HUES64 (cell line): ENCODE measurements at regions not wholly inside any gene's neighbourhood (a gene's known extent, or its start where the extent isn't known, plus 50 kb on each side); places are given as distances from the start of the nearest gene placed in this dataset.
"Not testable (repeated sequence)": the region's sequence is repeated elsewhere in the genome, so short reads cannot be mapped to it uniquely, and the experiment has no call there.

ENCODE experiments used
- H3K27ac ChIP-seq: 2 replicates; pipeline ENCODE4 v1.7.0; 2013; ENCODE audit warnings: low read depth, low read length, inconsistent platforms
- H3K27me3 ChIP-seq: 2 replicates; pipeline ENCODE4 v1.6.1; 2013; ENCODE audit warnings: mild to moderate bottlenecking, low read length; ENCODE audit not compliant: insufficient read depth
- H3K36me3 ChIP-seq: 2 replicates; pipeline ENCODE4 v1.6.1; 2013; ENCODE audit warnings: mild to moderate bottlenecking, low read length; ENCODE audit not compliant: insufficient read depth
- H3K4me1 ChIP-seq: 2 replicates; pipeline ENCODE4 v1.6.1; 2013; ENCODE audit warnings: mild to moderate bottlenecking, low read length, moderate library complexity; ENCODE audit not compliant: insufficient read depth
- H3K4me3 ChIP-seq: 2 replicates; pipeline ENCODE4 v1.5.1; 2013; ENCODE audit warnings: mild to moderate bottlenecking, low read length, moderate library complexity
- H3K9ac ChIP-seq: 2 replicates; pipeline ENCODE4 v1.6.1; 2013; ENCODE audit warnings: mild to moderate bottlenecking, low read depth, low read length
- H3K9me3 ChIP-seq: 2 replicates; pipeline ENCODE4 v1.6.1; 2013; ENCODE audit warnings: low read depth, low read length; ENCODE audit not compliant: insufficient read depth
- WGBS: fragments of 150-250, 120-280 bp; methylation state at CpG from one replicate; pipeline ENCODE4 v1.1.7; 2013; ENCODE audit warnings: missing lambda C conversion rate; 5-methylcytosine and 5-hydroxymethylcytosine counted together

DNA sequence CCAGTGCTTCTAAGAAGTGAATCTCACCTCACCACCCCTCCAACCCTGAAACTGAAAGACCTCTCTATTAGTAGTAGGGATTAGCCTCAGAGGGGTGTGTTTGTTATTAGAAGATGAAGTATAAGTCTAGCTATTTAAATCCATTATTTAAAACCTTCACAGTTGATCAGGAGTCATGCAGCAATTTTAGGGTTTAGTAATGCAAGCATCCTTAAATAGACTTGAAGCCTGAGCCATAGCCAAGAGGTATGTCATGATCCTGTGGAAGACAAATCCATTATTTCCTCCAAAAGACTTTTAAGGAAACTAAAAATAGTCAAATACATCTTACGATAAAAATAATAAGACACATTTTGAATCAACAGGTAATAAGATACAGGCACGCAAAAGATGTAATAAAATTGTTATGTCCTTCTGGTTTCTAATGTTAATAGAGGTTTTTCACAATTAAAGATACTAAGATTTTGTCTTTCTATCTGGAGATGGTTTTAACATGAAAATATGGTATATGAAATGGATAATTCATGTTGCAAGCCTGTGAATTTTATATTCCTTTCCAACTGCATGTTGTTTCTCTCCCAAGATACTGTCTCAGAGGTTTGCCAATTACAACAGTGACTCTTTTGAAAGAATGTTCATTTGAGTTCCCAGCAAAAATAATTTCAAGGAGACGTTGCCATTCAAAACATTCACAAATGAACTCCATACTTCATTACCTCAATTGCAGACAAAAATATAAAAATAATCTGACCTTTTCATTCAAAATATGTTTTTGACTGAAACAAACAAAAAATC is 68.0 kb downstream of the LUZP4 start:
- Histone ChIP-seq H3K36me3 (no peaks in the 10 kb centered on the region), H3K9ac (no peak overlapping the region), H3K4me1 (no peaks in the 10 kb centered on the region), H3K9me3 (no peaks in the 10 kb centered on the region), H3K27ac (no peak overlapping the region), H3K27me3 (no peaks in the 10 kb centered on the region), H3K4me3 (no peak overlapping the region)
- WGBS: 95% methylated on average over 2 of the region's 3 CpGs

DNA sequence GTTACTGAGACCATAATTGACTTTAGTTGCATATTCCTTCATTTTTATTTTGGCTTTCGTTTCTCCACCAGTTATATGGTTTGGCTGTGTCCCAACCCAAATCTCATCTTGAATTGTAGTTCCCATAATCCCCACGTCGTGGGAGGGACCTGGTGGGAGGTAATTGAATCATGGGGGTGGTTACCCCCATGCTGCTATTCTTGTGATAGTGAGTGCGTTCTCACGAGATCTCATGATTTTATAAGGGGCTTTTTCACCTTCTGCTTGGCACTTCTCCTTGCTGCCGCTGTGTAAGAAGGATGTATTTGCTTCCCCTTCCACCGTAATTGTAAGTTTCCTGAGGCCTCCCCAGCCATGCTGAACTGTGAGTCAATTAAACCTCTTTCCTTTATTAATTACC is 70.0 kb downstream of the LUZP4 start:
- not testable (repeated sequence) for H3K9me3 ChIP-seq, H3K4me3 ChIP-seq, H3K9ac ChIP-seq, H3K27me3 ChIP-seq, H3K36me3 ChIP-seq, H3K27ac ChIP-seq, H3K4me1 ChIP-seq
- WGBS: 87% methylated on average over 5 of the region's 7 CpGs

DNA sequence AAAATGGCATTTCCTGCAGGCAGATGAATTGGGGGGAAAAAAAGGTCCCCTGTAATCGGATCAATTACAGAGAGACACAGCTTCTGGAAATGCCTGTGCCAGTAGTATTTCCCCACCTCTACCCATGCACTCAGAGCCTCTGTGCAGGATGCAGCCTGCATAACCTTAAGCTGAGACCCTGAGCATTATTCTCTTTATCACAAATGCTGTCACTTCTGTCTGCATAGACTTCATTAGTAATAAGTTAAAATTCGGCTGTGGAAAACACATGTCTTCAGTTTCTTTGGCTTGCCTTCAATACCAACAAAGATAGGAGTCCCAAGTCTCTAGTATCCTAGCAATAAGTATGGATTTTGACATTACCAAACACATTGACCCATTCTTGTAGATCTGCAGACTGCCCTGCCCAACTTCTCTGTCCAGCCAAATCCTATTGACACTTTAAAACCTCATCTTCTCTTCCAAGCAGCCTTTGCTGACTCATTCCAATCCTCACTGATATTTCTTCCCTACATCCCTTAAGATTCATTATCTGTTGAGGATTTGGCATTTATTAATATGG is 70.8 kb downstream of the LUZP4 start:
- Histone ChIP-seq H3K4me3 (no peak overlapping the region), H3K27me3 (no peaks in the 10 kb centered on the region), H3K4me1 (no peaks in the 10 kb centered on the region), H3K36me3 (no peaks in the 10 kb centered on the region), H3K9me3 (no peaks in the 10 kb centered on the region), H3K27ac (no peak overlapping the region), H3K9ac (no peak overlapping the region)
- WGBS: 86% methylated on average over 2 of the region's 2 CpGs

DNA sequence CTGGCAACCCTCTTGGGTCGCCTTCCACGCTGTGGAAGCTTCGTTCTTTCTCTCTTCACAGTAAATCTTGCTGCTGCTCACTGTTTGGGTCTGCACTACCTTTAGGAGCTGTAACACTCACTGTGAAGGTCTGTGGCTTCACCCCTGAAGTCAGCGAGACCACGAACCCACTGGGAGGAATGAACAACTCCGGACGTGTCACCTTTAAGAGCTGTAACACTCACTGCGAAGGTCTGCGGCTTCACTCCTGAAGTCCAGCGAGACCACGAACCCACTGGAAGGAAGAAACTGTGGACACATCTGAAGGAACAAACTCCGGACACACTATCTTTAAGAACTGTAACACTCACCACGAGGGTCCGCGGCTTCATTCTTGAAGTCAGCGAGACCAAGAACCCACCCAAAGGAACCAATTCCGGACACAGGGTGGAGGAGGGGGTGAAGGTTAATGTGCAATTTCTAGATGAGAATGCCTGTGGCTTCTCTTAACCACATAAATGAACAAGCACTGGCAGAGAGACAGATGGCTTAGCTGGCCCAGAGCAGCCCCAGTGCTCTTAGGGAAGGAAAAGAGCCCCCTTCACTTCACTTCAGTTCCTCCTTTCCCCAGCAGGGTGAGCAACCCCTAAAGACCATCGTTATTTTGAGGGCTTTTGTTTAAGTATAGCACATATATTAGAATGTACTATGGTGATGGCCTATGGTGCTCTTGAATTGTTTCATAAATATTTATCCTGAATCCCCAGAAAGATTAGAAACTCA is 73.0 kb downstream of the LUZP4 start:
- H3K9ac ChIP-seq: no peak overlapping the region
- 96% methylated on average over 17 of the region's 18 CpGs for WGBS
- no peak overlapping the region for H3K4me3 ChIP-seq

DNA sequence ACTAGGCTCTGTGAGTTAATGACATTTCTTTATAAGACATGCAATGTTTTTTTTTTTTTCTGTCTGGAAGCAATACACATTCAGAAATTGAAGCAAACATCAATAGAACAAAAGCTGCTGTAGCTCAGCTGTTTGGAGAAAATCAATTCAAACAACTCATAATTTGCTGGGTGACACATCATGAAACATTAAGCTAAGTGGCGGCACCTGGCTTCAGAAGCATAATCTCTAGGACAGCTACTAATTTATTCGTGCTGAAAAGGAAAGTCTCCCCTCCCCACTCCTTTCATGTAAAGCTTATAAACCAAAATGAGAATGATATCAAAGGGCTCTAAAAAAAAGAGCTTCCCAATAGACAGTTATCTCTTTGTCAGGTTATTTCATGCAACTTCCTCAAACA is 73.9 kb downstream of the LUZP4 start:
- no peak overlapping the region for H3K9ac ChIP-seq
- 90% methylated on average over 2 of the region's 2 CpGs for WGBS
- H3K9me3 ChIP-seq: no peaks in the 10 kb centered on the region
- H3K36me3 ChIP-seq: no peaks in the 10 kb centered on the region
- H3K4me1 ChIP-seq: no peaks in the 10 kb centered on the region
- no peak overlapping the region for H3K27ac ChIP-seq
- H3K27me3 ChIP-seq: no peaks in the 10 kb centered on the region
- H3K4me3 ChIP-seq: no peak overlapping the region

More for the DNA sequence above, 73.0 kb downstream of the LUZP4 start:
- no peaks in the 10 kb centered on the region for H3K36me3 ChIP-seq
- H3K27ac ChIP-seq: no peak overlapping the region
- H3K4me1 ChIP-seq: no peaks in the 10 kb centered on the region
- H3K9me3 ChIP-seq: no peaks in the 10 kb centered on the region
- H3K27me3 ChIP-seq: no peaks in the 10 kb centered on the region

DNA sequence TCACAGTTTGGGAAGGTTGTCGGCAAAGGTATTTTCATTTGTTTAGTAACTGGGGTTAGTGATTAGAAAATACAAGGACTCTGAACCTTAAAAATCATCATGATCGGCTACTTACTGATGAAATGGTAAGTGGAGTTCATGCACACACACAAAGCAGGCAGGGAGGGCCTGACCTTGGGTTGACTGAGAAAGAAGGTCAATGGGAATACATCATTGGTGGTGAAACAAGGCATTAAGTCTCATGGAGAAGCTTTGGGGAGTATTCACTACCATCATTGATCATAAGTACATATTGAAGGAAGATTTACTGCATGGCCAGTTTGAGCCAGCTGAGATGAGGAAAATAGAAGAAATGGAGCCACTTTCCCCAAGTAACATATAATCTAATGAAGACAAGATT is 74.4 kb downstream of the LUZP4 start:
- Histone ChIP-seq H3K27ac (no peak overlapping the region), H3K4me1 (no peaks in the 10 kb centered on the region), H3K27me3 (no peaks in the 10 kb centered on the region), H3K9me3 (no peaks in the 10 kb centered on the region), H3K36me3 (no peaks in the 10 kb centered on the region), H3K4me3 (no peak overlapping the region), H3K9ac (no peak overlapping the region)
- WGBS: 97% methylated on average over 2 of the region's 2 CpGs

DNA sequence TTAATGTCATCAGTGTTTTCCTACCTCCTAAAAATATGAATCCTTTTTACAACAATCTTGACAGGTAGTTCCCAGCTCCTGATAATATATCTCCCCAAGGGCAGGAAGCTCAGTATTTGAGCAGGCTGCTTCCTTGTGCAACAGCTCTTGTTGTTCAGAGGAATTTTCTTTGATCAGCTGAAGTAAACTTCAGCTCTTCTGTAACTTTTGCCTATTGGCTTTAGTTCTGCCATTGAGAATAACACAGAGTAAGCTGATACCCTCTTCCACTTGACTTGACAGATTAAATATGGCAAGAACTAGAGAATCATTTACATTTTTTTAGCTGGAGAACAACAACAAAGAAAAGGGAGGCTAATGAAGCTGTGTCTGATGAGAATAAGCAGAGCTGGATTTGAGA is 75.2 kb downstream of the LUZP4 start:
- Histone ChIP-seq H3K36me3 (no peaks in the 10 kb centered on the region), H3K27ac (no peak overlapping the region), H3K27me3 (no peaks in the 10 kb centered on the region), H3K4me1 (no peaks in the 10 kb centered on the region), H3K9me3 (no peaks in the 10 kb centered on the region), H3K9ac (no peak overlapping the region), H3K4me3 (no peak overlapping the region)

DNA sequence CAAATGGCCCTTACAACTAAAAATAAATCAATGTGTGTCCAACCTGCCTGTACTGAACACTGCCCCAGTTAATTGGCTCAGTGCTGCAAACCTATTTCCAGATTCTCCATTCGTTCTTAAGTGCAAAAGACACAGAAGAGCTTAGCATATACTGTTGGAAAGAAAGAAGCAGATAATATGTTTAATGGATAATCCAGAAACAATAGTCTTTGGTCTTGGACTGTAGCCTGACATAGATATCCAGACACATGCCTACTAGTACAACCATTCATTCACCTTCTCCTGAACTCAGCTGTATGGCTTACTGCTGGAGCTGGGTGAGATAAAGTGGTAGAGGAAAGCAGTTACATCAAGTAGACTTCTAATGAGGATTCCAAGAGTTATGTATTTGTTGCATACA is 77.0 kb downstream of the LUZP4 start:
- WGBS: 0% methylated on average over 1 of the region's 1 CpG
- Histone ChIP-seq H3K4me1 (no peaks in the 10 kb centered on the region), H3K9me3 (no peaks in the 10 kb centered on the region), H3K27ac (no peak overlapping the region), H3K27me3 (no peaks in the 10 kb centered on the region), H3K36me3 (no peaks in the 10 kb centered on the region), H3K4me3 (no peak overlapping the region), H3K9ac (no peak overlapping the region)

DNA sequence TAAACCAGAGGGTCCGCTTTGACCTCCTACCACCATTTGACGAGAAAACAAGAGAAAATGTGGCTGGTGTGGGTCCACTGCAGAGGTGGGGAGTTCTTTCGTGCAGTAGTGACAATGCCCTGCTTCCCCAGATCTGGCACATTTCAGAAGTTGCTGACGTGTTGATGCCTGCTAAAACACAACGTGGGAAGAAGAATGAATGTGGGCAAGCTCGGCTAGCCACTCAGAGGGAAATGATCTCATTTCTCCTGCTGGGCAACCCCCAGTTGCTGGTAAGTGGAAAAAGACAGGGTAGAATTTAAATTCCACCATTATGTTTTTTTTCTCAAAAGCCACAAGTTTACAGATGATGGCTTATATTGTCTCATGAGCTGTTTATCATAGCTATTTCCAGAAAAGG is 77.9 kb downstream of the LUZP4 start:
- no peaks in the 10 kb centered on the region for H3K9me3 ChIP-seq
- H3K27ac ChIP-seq: no peak overlapping the region
- WGBS: 74% methylated on average over 6 of the region's 6 CpGs
- H3K9ac ChIP-seq: no peak overlapping the region
- H3K4me1 ChIP-seq: peaks cover 2% of the 10 kb centered on the region
- H3K4me3 ChIP-seq: no peak overlapping the region
- no peaks in the 10 kb centered on the region for H3K36me3 ChIP-seq
- no peaks in the 10 kb centered on the region for H3K27me3 ChIP-seq

DNA sequence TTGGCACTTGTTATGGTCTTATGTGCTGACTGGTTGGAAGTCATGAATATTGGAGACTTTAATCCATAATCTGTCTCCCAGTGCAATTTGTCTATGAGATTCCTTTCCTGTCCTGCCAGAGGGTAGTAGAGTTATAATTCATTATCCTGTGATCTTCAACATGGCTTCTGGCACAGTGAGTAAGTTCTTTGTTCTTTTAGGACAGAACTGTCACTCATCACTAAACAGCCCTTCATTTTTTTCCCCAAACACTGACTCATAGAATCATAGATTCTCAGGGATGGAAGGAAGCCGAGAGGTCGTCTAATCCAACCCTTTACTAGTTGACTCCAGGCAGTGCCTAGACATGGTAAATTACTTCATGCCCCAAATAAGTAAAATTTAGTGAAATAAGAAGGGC is 78.4 kb downstream of the LUZP4 start:
- no peaks in the 10 kb centered on the region for H3K9me3 ChIP-seq
- WGBS: 100% methylated on average over 1 of the region's 2 CpGs

DNA sequence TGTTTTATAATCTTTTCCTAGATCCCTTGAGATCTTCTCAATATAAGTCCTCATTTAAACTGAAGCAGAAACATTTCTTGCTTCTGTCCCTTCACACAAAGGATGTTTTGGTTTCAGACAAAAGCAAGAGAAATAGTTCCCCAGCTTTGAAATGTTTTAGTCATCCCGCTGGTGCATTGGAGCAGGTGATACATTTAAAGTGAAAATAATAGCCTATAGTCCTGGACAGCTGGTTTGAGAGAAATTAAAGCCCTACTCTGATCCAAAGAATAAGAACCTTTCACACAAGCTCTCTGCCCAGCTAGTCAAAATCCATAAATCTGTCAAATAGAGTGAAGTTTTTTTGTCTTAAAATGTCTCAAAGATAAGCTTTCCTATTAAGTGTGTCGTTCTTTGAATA is 79.4 kb downstream of the LUZP4 start:
- 89% methylated on average over 1 of the region's 2 CpGs for WGBS
- no peak overlapping the region for H3K9ac ChIP-seq
- H3K27ac ChIP-seq: no peak overlapping the region

More for the DNA sequence above, 78.4 kb downstream of the LUZP4 start:
- H3K27ac ChIP-seq: no peak overlapping the region
- no peaks in the 10 kb centered on the region for H3K27me3 ChIP-seq
- no peak overlapping the region for H3K9ac ChIP-seq
- H3K4me3 ChIP-seq: no peak overlapping the region
- peaks cover 7% of the 10 kb centered on the region for H3K4me1 ChIP-seq
- no peaks in the 10 kb centered on the region for H3K36me3 ChIP-seq

More for the DNA sequence above, 79.4 kb downstream of the LUZP4 start:
- H3K36me3 ChIP-seq: no peaks in the 10 kb centered on the region
- H3K4me3 ChIP-seq: no peak overlapping the region
- no peaks in the 10 kb centered on the region for H3K9me3 ChIP-seq
- H3K27me3 ChIP-seq: no peaks in the 10 kb centered on the region
- peaks cover 14% of the 10 kb centered on the region for H3K4me1 ChIP-seq
